ENCODE measurements at regions not wholly inside any gene's neighbourhood (a gene's known extent, or its start where the extent isn't known, plus 50 kb on each side); places are given as distances from the start of the nearest gene placed in this dataset.

DNA sequence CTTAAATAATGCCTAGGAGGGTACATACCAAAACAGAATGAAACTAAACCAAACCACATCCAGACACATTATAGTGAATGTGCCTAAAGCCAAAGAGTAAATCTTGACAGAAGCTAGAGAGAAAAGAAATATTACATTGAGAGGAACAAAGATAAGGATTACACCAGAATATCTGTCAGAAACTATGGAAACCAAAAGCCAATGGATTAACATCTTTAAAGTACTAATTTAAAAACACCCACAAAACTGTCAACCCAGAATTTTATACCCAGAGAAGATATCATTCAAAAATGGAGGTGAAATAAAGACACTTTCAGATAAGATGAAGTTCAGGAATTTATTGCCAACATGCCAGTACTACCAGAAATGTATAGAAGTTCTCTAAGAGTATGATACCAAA, 198.5 kb upstream of the ZEB2 start:
- no peak for DNase-seq (ENCODE audit: low spot score)
- ChIA-PET CTCF (no interaction called here), POLR2A (ENCODE audit: low non-redundant PET) (no interaction called here)
- TF ChIP-seq CTCF (conservative IDR thresholded peaks at IDR 0.05; ENCODE audit: low read depth): no peak
- no peak overlapping the region for H3K27ac ChIP-seq

- CTCF ChIA-PET: interaction anchor here (0.5 kb wide), 1 partner anchor 220 kb away, joined by 3 read pairs; no protein-coding TSS in a partner anchor
- H3K27ac ChIP-seq: no peak overlapping the region
- DNase-seq (ENCODE audit: low spot score): no peak
- no peak for TF ChIP-seq CTCF (conservative IDR thresholded peaks at IDR 0.05; ENCODE audit: low read depth)
- POLR2A ChIA-PET (ENCODE audit: low non-redundant PET): no interaction called here
Observed at GRCh38 chr2:144715992-144716391, 196.1 kb upstream of the ZEB2 start.

GRCh38 chr2:144713410-144713809, 193.5 kb upstream of the ZEB2 start:
- ChIA-PET CTCF (no interaction called here), POLR2A (ENCODE audit: low non-redundant PET) (no interaction called here)
- H3K27ac ChIP-seq: no peak overlapping the region
- no peak for TF ChIP-seq CTCF (conservative IDR thresholded peaks at IDR 0.05; ENCODE audit: low read depth)
- DNase-seq (ENCODE audit: low spot score): no peak

DNA sequence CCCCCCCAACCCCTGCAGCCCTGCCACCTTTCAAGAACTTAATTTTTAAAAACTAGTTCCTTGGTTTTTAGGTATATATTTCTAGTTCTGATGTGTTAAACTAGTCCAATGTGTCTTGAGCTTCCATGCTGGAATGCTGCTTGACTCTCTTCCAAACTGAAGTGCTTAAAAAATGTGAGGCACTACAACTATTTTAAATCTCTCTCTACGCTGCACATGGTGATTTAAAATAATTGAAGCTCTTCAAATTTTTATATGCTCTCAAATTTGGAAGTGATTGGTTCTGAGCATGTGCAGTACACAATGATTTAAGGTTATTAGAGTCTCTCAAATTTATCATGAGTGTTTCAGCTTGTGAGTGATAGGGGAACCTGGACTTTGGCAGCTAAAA, 192.6 kb upstream of the ZEB2 start:
- TF ChIP-seq CTCF (conservative IDR thresholded peaks at IDR 0.05; ENCODE audit: low read depth): no peak
- DNase-seq (ENCODE audit: low spot score): no peak
- H3K27ac ChIP-seq: no peak overlapping the region
- ChIA-PET POLR2A (ENCODE audit: low non-redundant PET) (no interaction called here), CTCF (no interaction called here)

DNA sequence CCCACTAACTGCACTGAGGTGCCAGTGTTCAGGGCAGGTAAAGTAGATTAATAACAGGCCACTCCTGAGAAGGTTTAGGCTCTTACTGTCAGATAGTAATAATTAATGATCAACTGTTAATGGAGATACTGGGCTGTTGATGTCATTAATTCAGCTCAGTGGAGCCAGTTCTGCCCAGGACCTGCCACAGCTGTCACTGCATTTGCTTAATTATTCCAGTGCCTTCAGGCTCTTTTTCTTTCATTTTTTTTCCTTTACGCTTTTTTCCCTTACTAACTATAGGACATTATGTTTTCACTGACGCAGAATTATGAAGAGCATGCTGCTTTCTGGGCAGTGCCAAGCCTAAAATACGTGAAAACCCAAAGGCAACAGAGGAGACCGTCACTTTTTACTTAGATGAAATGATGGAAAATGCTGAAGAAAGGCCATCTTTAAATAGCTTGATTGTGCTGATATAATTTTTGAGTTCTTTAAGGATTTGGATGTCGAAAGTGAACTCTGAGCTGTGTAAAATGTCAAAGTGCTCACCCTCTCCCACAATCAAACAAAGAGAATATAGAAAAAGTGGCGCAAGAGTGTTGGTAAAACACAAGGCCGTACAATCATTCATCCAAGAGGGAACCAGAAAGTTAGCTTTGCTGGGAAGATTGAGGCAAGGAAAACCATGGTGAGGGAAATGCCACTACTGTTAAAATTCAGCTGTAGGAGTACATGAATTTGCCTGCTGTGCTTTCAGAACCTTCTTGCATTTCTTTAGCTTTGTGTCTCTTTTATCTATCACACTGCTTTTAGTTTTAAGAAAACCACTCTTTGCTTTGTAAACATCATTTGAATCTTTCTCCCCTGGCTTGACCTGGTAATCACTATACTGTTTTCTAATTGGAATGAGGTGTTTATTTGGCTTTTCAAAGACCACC, 192.0 kb upstream of the ZEB2 start:
- no peak for TF ChIP-seq CTCF (conservative IDR thresholded peaks at IDR 0.05; ENCODE audit: low read depth)
- H3K27ac ChIP-seq: no peak overlapping the region
- ChIA-PET POLR2A (ENCODE audit: low non-redundant PET) (no interaction called here), CTCF (no interaction called here)
- DNase-seq (ENCODE audit: low spot score): no peak

DNA sequence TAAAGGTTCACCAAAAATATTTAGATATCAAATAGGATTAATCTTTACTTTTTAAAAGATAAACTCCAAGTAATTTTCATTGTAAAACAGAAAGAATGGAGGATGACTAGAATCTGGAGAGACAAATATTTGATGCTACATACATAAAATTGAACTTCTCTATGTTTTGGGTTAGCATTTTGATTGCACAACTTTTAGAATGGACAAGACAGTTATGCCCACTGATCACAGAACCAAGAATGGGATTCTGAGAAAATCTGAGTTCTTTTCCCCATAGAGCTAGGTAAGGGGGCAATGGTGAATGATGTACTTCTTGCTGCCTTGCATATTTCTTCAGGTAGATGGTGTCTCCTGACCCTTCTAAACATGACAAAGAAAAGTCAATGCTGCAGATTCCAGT, 191.2 kb upstream of the ZEB2 start:
- ChIA-PET CTCF (no interaction called here), POLR2A (ENCODE audit: low non-redundant PET) (no interaction called here)
- DNase-seq (ENCODE audit: low spot score): no peak
- no peak overlapping the region for H3K27ac ChIP-seq
- no peak for TF ChIP-seq CTCF (conservative IDR thresholded peaks at IDR 0.05; ENCODE audit: low read depth)
